GM12878 (cell line): ENCODE measurements at regions not wholly inside any gene's neighbourhood (a gene's known extent, or its start where the extent isn't known, plus 50 kb on each side); places are given as distances from the start of the nearest gene placed in this dataset.
"Not testable (repeated sequence)": the region's sequence is repeated elsewhere in the genome, so short reads cannot be mapped to it uniquely, and the experiment has no call there.

Source experiments
- ATAC-seq: fragments of 200-7000 bp; cut with Tn5 transposase; 3 replicates; pipeline ENCODE4 v1.9.1; 2020; ENCODE audit warnings: mild to moderate bottlenecking, moderate library complexity
- BruUV-seq: library from RNA; stranded (reverse); fragments of 400-500 nt; replicated peaks from 2 replicates; lab custom pipeline; 2021; lab: Mats Ljungman, UMichigan
- CTCF ChIA-PET: fragments of 300-600 bp; sonication (Branson Sonifier 250); formaldehyde crosslinking; extraction: SDS; loops from one replicate; lab custom pipeline; 2021; ENCODE audit warnings: inconsistent platforms; lab: Yijun Ruan, JAX
- POLR2A ChIA-PET: fragments of 350-600 bp; formaldehyde crosslinking; extraction: SDS; loops from one replicate; lab custom pipeline; 2021; ENCODE audit warnings: inconsistent platforms; lab: Charles Lee
- RAD21 ChIA-PET: fragments of 300-600 bp; sonication (Branson Sonifier 250); formaldehyde crosslinking; loops from one replicate; lab custom pipeline; 2023; ENCODE audit warnings: antibody characterized with exemption; ENCODE audit not compliant: unreplicated experiment; lab: Charles Lee
- SMC1A ChIA-PET: fragments of 300-600 bp; sonication (Branson Sonifier 250); formaldehyde crosslinking; loops from one replicate; lab custom pipeline; 2023; ENCODE audit not compliant: unreplicated experiment, uncharacterized antibody; lab: Charles Lee
- DNase-seq: peaks from one replicate; pipeline ENCODE4 v3.0.0-alpha.2; 2011; ENCODE audit warnings: low read depth, low spot score
- FAIRE-seq: peaks from 3 replicates; lab custom pipeline; 2011; peaks lifted over from hg19 to GRCh38; lab: Jason Lieb, UNC
- H2AFZ ChIP-seq: 2 replicates; pipeline ENCODE4 v1.6.0; 2011; ENCODE audit warnings: low read depth, low read length, control low read depth; ENCODE audit not compliant: control insufficient read depth
- H3K27ac ChIP-seq: 2 replicates; pipeline ENCODE4 v1.5.1; 2011; ENCODE audit warnings: control low read depth; ENCODE audit not compliant: control insufficient read depth, insufficient read depth
- H3K27me3 ChIP-seq, 2 experiments: replicated peaks in 1 of 2; 2 replicates each; pipeline versions ENCODE4 v1.6.0 to v1.6.1; 2011; ENCODE audit warnings: low read length in 1 of 2; ENCODE audit not compliant: control insufficient read depth in 2 of 2, insufficient read depth in 2 of 2
- H3K36me3 ChIP-seq, 2 experiments: 2 replicates each; pipeline ENCODE4 v1.5.1; 2011; ENCODE audit warnings: low read length in 1 of 2; ENCODE audit not compliant: control insufficient read depth in 2 of 2, insufficient read depth in 2 of 2
- H3K4me1 ChIP-seq: 2 replicates; pipeline ENCODE4 v1.6.1; 2011; ENCODE audit warnings: mild to moderate bottlenecking, low read length, moderate library complexity, mixed read lengths; ENCODE audit not compliant: control insufficient read depth, insufficient read depth
- H3K4me2 ChIP-seq: 2 replicates; pipeline ENCODE4 v1.6.0; 2011; ENCODE audit warnings: control low read depth; ENCODE audit not compliant: control insufficient read depth, insufficient read depth
- H3K4me3 ChIP-seq: fragments of 200-600 bp; sonication (generic); 2 replicates; pipeline ENCODE4 v1.5.1; 2016
- H3K79me2 ChIP-seq: 2 replicates; pipeline ENCODE4 v1.6.0; 2011; ENCODE audit warnings: low read length; ENCODE audit not compliant: control insufficient read depth, insufficient read depth
- H3K9ac ChIP-seq: 2 replicates; pipeline ENCODE4 v1.8.0; 2011; ENCODE audit warnings: low read length, control low read depth, mixed read lengths; ENCODE audit not compliant: control insufficient read depth, insufficient read depth
- H3K9me3 ChIP-seq: replicated peaks from 3 replicates; pipeline ENCODE4 v1.5.1; 2011; ENCODE audit warnings: mild to moderate bottlenecking, low read length; ENCODE audit not compliant: control insufficient read depth, insufficient read depth
- H4K20me1 ChIP-seq: 2 replicates; pipeline ENCODE4 v1.6.0; 2011; ENCODE audit not compliant: control insufficient read depth, insufficient read depth
- HSF1 ChIP-seq: fragments of 150-350 bp; IDR thresholded peaks from 2 replicates; pipeline ENCODE4 v1.6.1; 2014; ENCODE audit warnings: mild to moderate bottlenecking, low read depth, low read length
- RAD51 ChIP-seq: fragments of 450-650 bp; IDR thresholded peaks from 2 replicates; pipeline ENCODE4 v1.6.1; 2016; ENCODE audit warnings: moderate library complexity, mild to moderate bottlenecking, inconsistent platforms
- STAT1 ChIP-seq: fragments of 450-650 bp; conservative IDR thresholded peaks from 2 replicates; pipeline ENCODE4 v1.6.1; 2014; ENCODE audit warnings: antibody characterized with exemption, mild to moderate bottlenecking
- WGBS: methylation state at CpG from one replicate; pipeline ENCODE4 v1.1.6; 2016; ENCODE audit warnings: low lambda C conversion rate; ENCODE audit not compliant: insufficient replicate concordance, insufficient coverage; ENCODE audit errors: missing lambda C conversion rate; 5-methylcytosine and 5-hydroxymethylcytosine counted together
- in situ Hi-C: fragments of 300-500 bp; cut with MboI; formaldehyde crosslinking; loops from 9 replicates; pipeline ENCODE4 v1.14.3; 2018; ENCODE audit warnings: mixed read lengths
- intact Hi-C: fragments of 100-400 bp; cut with micrococcal nuclease; formaldehyde crosslinking; loops from one replicate; pipeline ENCODE4 v1.14.2; 2022; ENCODE audit not compliant: unreplicated experiment

GRCh38 chr11:12059144-12059543 is 50.7 kb upstream of the DKK3 start:
- H3K27ac ChIP-seq, intact Hi-C loops, H4K20me1 ChIP-seq, H3K27me3 ChIP-seq, H2AFZ ChIP-seq, FAIRE-seq, H3K36me3 ChIP-seq, RAD21 ChIA-PET, in situ Hi-C loops, POLR2A ChIA-PET, H3K4me2 ChIP-seq, BruUV-seq, DNase-seq, H3K4me3 ChIP-seq, H3K9ac ChIP-seq, H3K4me1 ChIP-seq, H3K79me2 ChIP-seq, H3K9me3 ChIP-seq, ATAC-seq: not testable (repeated sequence)
- WGBS = 52% methylated on average over 3 of the region's 3 CpGs
- SMC1A ChIA-PET = interaction anchor here (1.2 kb wide), 1 partner anchor 114 kb away, joined by 4 read pairs; no protein-coding TSS in a partner anchor
- CTCF ChIA-PET = interaction anchor here (1.5 to 3.6 kb wide), 2 partner anchors 12 to 177 kb away, joined by 3 to 21 read pairs; no protein-coding TSS in a partner anchor

- intact Hi-C loops = no loop called here
- Histone ChIP-seq H3K9ac (no peak overlapping the region), H3K27ac (no peak overlapping the region), H3K4me1 (no peaks in the 10 kb centered on the region), H3K4me3 (no peak overlapping the region), H2AFZ (no peak overlapping the region), H3K9me3 (no peaks in the 10 kb centered on the region; the same call in 2 of the 3 replicates), H3K27me3 (peaks cover 0 to 2% of the 10 kb centered on the region in 2 experiments; a peak in 2 of 4 replicates), H3K36me3 (no peaks in the 10 kb centered on the region), H3K79me2 (no peaks in the 10 kb centered on the region), H4K20me1 (no peaks in the 10 kb centered on the region), H3K4me2 (no peak overlapping the region)
- ChIA-PET RAD21 (no interaction called here), POLR2A (no interaction called here), SMC1A (no interaction called here), CTCF (interaction anchor here (1.3 to 3.6 kb wide), 2 partner anchors 13 to 221 kb away, joined by 4 to 21 read pairs; no protein-coding TSS in a partner anchor)
- in situ Hi-C loops = no loop called here
- no peak for DNase-seq
- FAIRE-seq = no peak
- WGBS = 44% methylated on average over 4 of the region's 4 CpGs
- no TSS peak for BruUV-seq
- no peak for TF ChIP-seq STAT1
- TF ChIP-seq RAD51 = no peak
- TF ChIP-seq HSF1 = no peak
- ATAC-seq = no peak
Observed at GRCh38 chr11:12060385-12060985, 49.9 kb upstream of the MICAL2 start.
